ENCODE measurements at regions not wholly inside any gene's neighbourhood (a gene's known extent, or its start where the extent isn't known, plus 50 kb on each side); places are given as distances from the start of the nearest gene placed in this dataset.

GRCh38 chr1:56268519-56269140 lies 310.7 kb downstream of the PLPP3 start:
- in situ Hi-C loops (cut with MboI; ENCODE audit: low pct_ligation_motif_present in 1 of 4, low pct_unique_long_range_greater_than_20kb in 1 of 4, low sequenced_read_pairs in 3 of 4) = no loop called here
- Histone ChIP-seq H3K4me1 (no peaks in the 10 kb centered on the region), H3K27ac (no peak overlapping the region), H3K27me3 (no peaks in the 10 kb centered on the region), H3K36me3 (no peaks in the 10 kb centered on the region), H3K4me3 (no peak overlapping the region), H3K9me3 (no peaks in the 10 kb centered on the region)
- 71 to 84% methylated on average over 7 of the region's 7 CpGs for WGBS, 2 donors (ENCODE audit: low coverage in 1 of 2)
- TF ChIP-seq POLR2A (IDR thresholded peaks at IDR 0.05) (no peak), EP300 (IDR thresholded peaks at IDR 0.05; ENCODE audit: low read depth) (no peak), POLR2AphosphoS5 (IDR thresholded peaks at IDR 0.05) (no peak), CTCF (IDR thresholded peaks at IDR 0.05) (no peak)
- intact Hi-C loops (cut with DNase I; ENCODE audit: low total_unique reads) = no loop called here
- no peak for DNase-seq

GRCh38 chr1:56267611-56268010 lies 311.8 kb downstream of the PLPP3 start:
- in situ Hi-C loops (cut with MboI; ENCODE audit: low pct_ligation_motif_present in 1 of 4, low pct_unique_long_range_greater_than_20kb in 1 of 4, low sequenced_read_pairs in 3 of 4) = no loop called here
- Histone ChIP-seq H3K36me3 (no peaks in the 10 kb centered on the region), H3K4me1 (no peaks in the 10 kb centered on the region), H3K4me3 (no peak overlapping the region), H3K9me3 (no peaks in the 10 kb centered on the region), H3K27me3 (no peaks in the 10 kb centered on the region), H3K27ac (no peak overlapping the region)
- no peak for TF ChIP-seq POLR2A (IDR thresholded peaks at IDR 0.05)
- no peak for TF ChIP-seq POLR2AphosphoS5 (IDR thresholded peaks at IDR 0.05)
- no peak for TF ChIP-seq EP300 (IDR thresholded peaks at IDR 0.05; ENCODE audit: low read depth)
- TF ChIP-seq CTCF (IDR thresholded peaks at IDR 0.05) = no peak
- 80% methylated on average over 2 of the region's 2 CpGs for whole genome bisulfite sequencing, 2 donors (ENCODE audit: low coverage in 1 of 2)
- DNase-seq = no peak
- intact Hi-C loops (cut with DNase I; ENCODE audit: low total_unique reads) = no loop called here

- intact Hi-C loops (cut with DNase I; ENCODE audit: low total_unique reads) (no loop called here), in situ Hi-C loops (cut with MboI; ENCODE audit: low pct_ligation_motif_present in 1 of 4, low pct_unique_long_range_greater_than_20kb in 1 of 4, low sequenced_read_pairs in 3 of 4) (no loop called here)
- 60 to 81% methylated on average over 3 of the region's 3 CpGs for WGBS, 2 donors (ENCODE audit: low coverage in 1 of 2)
- Histone ChIP-seq H3K27me3 (no peaks in the 10 kb centered on the region), H3K36me3 (no peaks in the 10 kb centered on the region), H3K4me1 (no peaks in the 10 kb centered on the region), H3K9me3 (no peaks in the 10 kb centered on the region), H3K4me3 (no peak overlapping the region), H3K27ac (no peak overlapping the region)
- DNase-seq = no peak
- TF ChIP-seq CTCF (IDR thresholded peaks at IDR 0.05) (no peak), POLR2A (IDR thresholded peaks at IDR 0.05) (no peak), EP300 (IDR thresholded peaks at IDR 0.05; ENCODE audit: low read depth) (no peak), POLR2AphosphoS5 (IDR thresholded peaks at IDR 0.05) (no peak)
Measured at GRCh38 chr1:56266359-56266758, 313.0 kb downstream of the PLPP3 start.

GRCh38 chr1:56265216-56265615 lies 314.1 kb downstream of the PLPP3 start:
- in situ Hi-C loops (cut with MboI; ENCODE audit: low pct_ligation_motif_present in 1 of 4, low pct_unique_long_range_greater_than_20kb in 1 of 4, low sequenced_read_pairs in 3 of 4) (no loop called here), intact Hi-C loops (cut with DNase I; ENCODE audit: low total_unique reads) (no loop called here)
- no peak for TF ChIP-seq EP300 (IDR thresholded peaks at IDR 0.05; ENCODE audit: low read depth)
- no peak for TF ChIP-seq POLR2AphosphoS5 (IDR thresholded peaks at IDR 0.05)
- no peak for TF ChIP-seq POLR2A (IDR thresholded peaks at IDR 0.05)
- no peak for TF ChIP-seq CTCF (IDR thresholded peaks at IDR 0.05)
- no peaks in the 10 kb centered on the region for H3K9me3 ChIP-seq
- H3K27me3 ChIP-seq = no peaks in the 10 kb centered on the region
- no peak overlapping the region for H3K27ac ChIP-seq
- H3K4me3 ChIP-seq = no peak overlapping the region
- H3K36me3 ChIP-seq = no peaks in the 10 kb centered on the region
- no peak for DNase-seq
- no peaks in the 10 kb centered on the region for H3K4me1 ChIP-seq
